CD4-positive, alpha-beta T cell treated with Interleukin-10 for 1 hour (primary cell): ENCODE measurements at regions not wholly inside any gene's neighbourhood (a gene's known extent, or its start where the extent isn't known, plus 50 kb on each side); places are given as distances from the start of the nearest gene placed in this dataset.
"Not testable (repeated sequence)": the region's sequence is repeated elsewhere in the genome, so short reads cannot be mapped to it uniquely, and the experiment has no call there.

Experiments used
- DNase-seq: peaks from one replicate; pipeline ENCODE4 v3.0.0-alpha.2; 2020

GRCh38 chr6:153368131-153368530 lies 237.0 kb upstream of the RGS17 start:
- DNase-seq: no peak

GRCh38 chr6:153367021-153367420 lies 235.9 kb upstream of the RGS17 start:
- no peak for DNase-seq

- no peak for DNase-seq
Observed at GRCh38 chr6:153357391-153357790, 226.3 kb upstream of the RGS17 start.

- DNase-seq: no peak
Observed at GRCh38 chr6:153340568-153340967, 209.5 kb upstream of the RGS17 start.

- DNase-seq: no peak
Observed at GRCh38 chr6:153334121-153334520, 203.0 kb upstream of the RGS17 start.

GRCh38 chr6:153331221-153331620 lies 200.1 kb upstream of the RGS17 start:
- not testable (repeated sequence) for DNase-seq

GRCh38 chr6:153328194-153328593 lies 197.1 kb upstream of the RGS17 start:
- no peak for DNase-seq

GRCh38 chr6:153325661-153326060 lies 194.6 kb upstream of the RGS17 start:
- no peak for DNase-seq

GRCh38 chr6:153312634-153313033 lies 181.6 kb upstream of the RGS17 start:
- DNase-seq: peak; percentile 17

- DNase-seq: no peak
Observed at GRCh38 chr6:153309651-153310050, 178.6 kb upstream of the RGS17 start.

- DNase-seq: no peak
Observed at GRCh38 chr6:153302133-153302532, 171.1 kb upstream of the RGS17 start.

- DNase-seq: no peak
Observed at GRCh38 chr6:153301602-153302001, 170.5 kb upstream of the RGS17 start.

GRCh38 chr6:153282456-153282855 lies 151.4 kb upstream of the RGS17 start:
- DNase-seq: not testable (repeated sequence)

- no peak for DNase-seq
Observed at GRCh38 chr6:153275997-153276396, 144.9 kb upstream of the RGS17 start.

- no peak for DNase-seq
Observed at GRCh38 chr6:153272201-153272980, 141.3 kb upstream of the RGS17 start.

- no peak for DNase-seq
Observed at GRCh38 chr6:153263489-153263888, 132.4 kb upstream of the RGS17 start.

- DNase-seq: no peak
Observed at GRCh38 chr6:153251326-153251725, 120.2 kb upstream of the RGS17 start.

GRCh38 chr6:153237670-153238069 lies 106.6 kb upstream of the RGS17 start:
- no peak for DNase-seq

GRCh38 chr6:153231048-153231646 lies 100.1 kb upstream of the RGS17 start:
- peak; percentile 10 for DNase-seq

GRCh38 chr6:153218184-153218792 lies 87.2 kb upstream of the RGS17 start:
- no peak for DNase-seq

- DNase-seq: no peak
Observed at GRCh38 chr6:153216789-153217188, 85.7 kb upstream of the RGS17 start.

- DNase-seq: no peak
Observed at GRCh38 chr6:153215242-153215641, 84.2 kb upstream of the RGS17 start.

- DNase-seq: no peak
Observed at GRCh38 chr6:153214436-153214835, 83.4 kb upstream of the RGS17 start.

- peak; percentile 5 for DNase-seq
Observed at GRCh38 chr6:153210083-153210482, 79.0 kb upstream of the RGS17 start.
